ENCODE measurements at regions not wholly inside any gene's neighbourhood (a gene's known extent, or its start where the extent isn't known, plus 50 kb on each side); places are given as distances from the start of the nearest gene placed in this dataset.
"Not testable (repeated sequence)": the region's sequence is repeated elsewhere in the genome, so short reads cannot be mapped to it uniquely, and the experiment has no call there.

DNA sequence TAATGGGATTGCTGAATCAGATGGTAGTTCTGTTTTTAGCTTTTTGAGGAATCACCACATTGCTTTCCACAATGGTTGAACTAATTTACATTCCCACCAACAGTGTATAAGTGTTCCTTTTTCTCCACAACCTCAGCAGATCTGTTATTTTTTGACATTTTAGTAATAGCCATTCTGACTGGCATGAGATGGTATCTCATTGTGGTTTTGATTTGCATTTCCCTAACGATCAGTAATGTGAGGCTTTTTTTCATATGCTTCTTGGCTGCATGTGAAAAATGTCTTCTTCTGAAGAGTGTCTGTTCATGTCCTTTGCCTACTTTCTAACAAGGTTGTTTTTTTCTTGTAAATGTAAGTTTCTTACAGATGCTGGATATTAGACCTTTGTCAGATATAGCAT, 402.4 kb downstream of the MAT2B start:
- H3K9me3 Mint-ChIP-seq; H3K27ac Mint-ChIP-seq; H3K4me3 Mint-ChIP-seq; POLR2A ChIA-PET; H3K27me3 Mint-ChIP-seq; H3K4me1 Mint-ChIP-seq; ATAC-seq (ENCODE audit: low read depth); H3K36me3 Mint-ChIP-seq; DNase-seq: not testable (repeated sequence)

DNA sequence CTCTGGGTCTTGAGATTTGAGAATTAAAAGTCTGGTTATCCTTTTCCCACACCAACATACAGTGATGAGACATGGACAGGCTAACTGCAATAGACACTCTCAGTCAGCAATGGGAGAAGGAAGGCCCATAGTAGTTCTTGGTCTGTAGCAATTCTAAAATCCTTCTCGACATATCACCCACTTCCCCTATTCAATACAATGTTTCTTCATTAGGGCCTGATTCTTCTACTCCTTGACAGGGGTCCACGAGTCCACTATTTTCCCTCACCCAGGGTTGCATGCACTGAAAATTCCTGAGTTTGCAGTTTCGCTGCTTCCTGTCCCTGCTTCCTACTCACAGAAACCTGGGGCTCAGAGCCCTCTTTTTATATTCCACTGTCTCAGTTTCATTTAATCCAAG, 402.8 kb downstream of the MAT2B start:
- DNase-seq (no peak), ATAC-seq (ENCODE audit: low read depth) (no peak)
- Mint-ChIP-seq H3K4me1 (no peaks in the 10 kb centered on the region), H3K36me3 (no peaks in the 10 kb centered on the region), H3K9me3 (peaks cover 4% of the 10 kb centered on the region), H3K27me3 (no peaks in the 10 kb centered on the region), H3K4me3 (no peak overlapping the region), H3K27ac (no peak overlapping the region)
- POLR2A ChIA-PET = no interaction called here

DNA sequence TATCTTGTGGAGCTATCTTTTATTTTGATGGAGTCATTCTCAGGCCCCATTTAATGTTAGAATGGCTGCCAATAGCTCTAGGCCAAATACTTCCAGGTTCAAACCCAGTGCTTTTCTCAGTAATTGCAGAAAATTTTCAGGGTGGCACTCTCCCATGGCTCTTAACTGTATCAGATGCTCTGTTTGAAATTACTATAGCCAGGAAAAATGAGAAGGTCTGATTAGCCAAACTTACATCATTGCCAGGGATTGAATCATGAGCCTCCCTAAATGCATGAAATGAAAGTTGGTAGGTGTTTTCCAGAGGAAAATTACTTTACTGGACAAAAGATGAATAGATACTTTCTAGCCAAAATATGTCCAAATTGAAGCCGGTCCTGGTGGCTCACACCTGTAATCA, 404.8 kb downstream of the MAT2B start:
- H3K9me3 Mint-ChIP-seq = peaks cover 4% of the 10 kb centered on the region
- H3K4me3 Mint-ChIP-seq = no peak overlapping the region
- H3K36me3 Mint-ChIP-seq = no peaks in the 10 kb centered on the region
- DNase-seq (no peak), ATAC-seq (ENCODE audit: low read depth) (no peak)
- no peak overlapping the region for H3K27ac Mint-ChIP-seq
- H3K27me3 Mint-ChIP-seq = no peaks in the 10 kb centered on the region
- POLR2A ChIA-PET = no interaction called here
- no peaks in the 10 kb centered on the region for H3K4me1 Mint-ChIP-seq

DNA sequence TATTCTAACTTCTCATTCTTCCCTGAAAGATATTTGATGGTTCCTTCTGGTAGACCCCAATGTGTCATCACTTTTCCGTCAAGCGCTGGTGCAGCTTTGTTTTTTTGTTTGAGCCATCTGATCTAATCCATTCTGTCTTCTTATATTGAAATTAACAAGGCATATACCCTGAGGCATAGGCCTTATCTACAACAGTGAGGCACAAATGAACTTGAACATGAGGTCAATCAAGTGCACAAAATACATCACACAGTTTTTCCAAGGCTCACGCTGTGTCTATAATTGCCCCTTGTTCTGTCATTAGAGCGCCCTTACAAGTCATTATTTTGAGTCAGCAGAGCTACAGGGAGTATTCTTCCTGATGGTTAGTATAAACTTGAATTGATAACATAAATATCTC, 406.6 kb downstream of the MAT2B start:
- Mint-ChIP-seq H3K27me3 (no peaks in the 10 kb centered on the region), H3K27ac (no peak overlapping the region), H3K9me3 (peaks cover 4% of the 10 kb centered on the region), H3K4me1 (peaks cover 2% of the 10 kb centered on the region), H3K36me3 (no peaks in the 10 kb centered on the region), H3K4me3 (no peak overlapping the region)
- ATAC-seq (ENCODE audit: low read depth) (no peak), DNase-seq (no peak)
- POLR2A ChIA-PET = no interaction called here

DNA sequence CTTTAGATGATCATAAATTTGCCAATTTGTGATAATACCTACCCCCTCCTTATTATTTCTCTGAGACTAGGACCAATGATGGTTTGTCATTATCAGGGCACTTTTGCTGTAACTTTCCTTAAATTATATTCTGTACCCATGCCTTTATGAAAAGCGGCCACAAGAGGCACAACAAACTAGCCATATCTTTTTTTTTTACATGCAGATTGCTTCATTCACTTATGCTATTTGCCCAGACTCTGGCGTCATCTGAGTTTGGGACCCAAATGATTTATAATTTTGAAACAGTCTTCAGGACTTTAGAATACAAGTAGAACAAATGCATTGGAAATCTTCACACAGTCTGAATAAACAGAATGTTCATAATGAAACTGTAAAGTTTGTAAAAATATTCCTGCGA, 408.1 kb downstream of the MAT2B start:
- no peak overlapping the region for H3K4me3 Mint-ChIP-seq

DNA sequence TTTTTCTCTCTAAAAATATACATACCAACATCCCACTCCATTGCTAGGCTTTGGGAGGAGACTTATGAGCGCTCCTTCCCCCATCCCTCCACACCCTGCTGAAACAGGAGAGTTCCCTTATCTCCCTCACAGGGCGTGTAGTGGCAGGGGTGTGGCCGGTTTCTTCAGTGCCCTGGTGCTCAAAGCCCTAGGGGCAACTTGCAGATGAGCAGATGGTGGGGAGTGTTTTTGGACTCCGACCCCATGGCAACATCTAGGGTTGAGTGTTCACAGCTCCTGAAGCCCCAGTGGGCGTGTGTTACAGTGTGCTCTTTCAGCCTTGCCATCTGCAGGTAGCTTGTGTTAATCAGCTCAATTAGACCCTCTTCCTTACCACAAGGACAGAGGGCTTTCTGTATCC, 409.5 kb downstream of the MAT2B start:
- DNase-seq = no peak
- POLR2A ChIA-PET = no interaction called here
- ATAC-seq (ENCODE audit: low read depth) = no peak
- peaks cover 2% of the 10 kb centered on the region for H3K4me1 Mint-ChIP-seq
- no peaks in the 10 kb centered on the region for H3K36me3 Mint-ChIP-seq
- H3K27ac Mint-ChIP-seq = no peak overlapping the region
- no peaks in the 10 kb centered on the region for H3K27me3 Mint-ChIP-seq
- H3K4me3 Mint-ChIP-seq = no peak overlapping the region
- H3K9me3 Mint-ChIP-seq = peaks cover 8% of the 10 kb centered on the region

More for the DNA sequence above, 408.1 kb downstream of the MAT2B start:
- peaks cover 2% of the 10 kb centered on the region for H3K9me3 Mint-ChIP-seq
- H3K4me1 Mint-ChIP-seq = peaks cover 2% of the 10 kb centered on the region
- no peaks in the 10 kb centered on the region for H3K27me3 Mint-ChIP-seq
- H3K36me3 Mint-ChIP-seq = no peaks in the 10 kb centered on the region
- no peak for DNase-seq
- POLR2A ChIA-PET = no interaction called here
- H3K27ac Mint-ChIP-seq = no peak overlapping the region
- ATAC-seq (ENCODE audit: low read depth) = no peak

DNA sequence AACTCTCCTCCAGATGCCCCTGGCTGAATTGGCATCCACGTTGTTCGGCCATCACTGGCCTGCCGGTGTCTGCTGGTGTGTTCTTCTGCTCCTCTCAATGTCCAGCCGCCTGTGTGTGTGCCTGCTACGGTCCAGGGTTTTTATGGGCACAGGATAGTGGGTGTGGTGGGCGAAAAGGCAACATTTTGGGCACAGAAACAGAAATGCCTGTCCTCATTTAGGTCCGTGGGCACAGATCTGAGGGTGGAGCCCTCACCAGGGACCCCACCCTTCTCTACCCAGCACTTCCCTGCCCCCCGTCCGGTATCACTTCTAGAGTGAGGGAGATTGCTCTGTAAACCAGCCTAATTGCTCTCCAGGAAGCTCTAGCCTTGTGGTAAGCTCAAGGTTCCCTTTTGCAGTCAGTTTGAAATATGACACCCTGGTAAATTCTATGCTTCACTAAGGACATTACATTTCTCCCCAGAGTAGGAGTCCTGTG, 410.1 kb downstream of the MAT2B start:
- ATAC-seq (ENCODE audit: low read depth) (no peak), DNase-seq (no peak)
- no peaks in the 10 kb centered on the region for H3K27me3 Mint-ChIP-seq
- POLR2A ChIA-PET = no interaction called here
- H3K36me3 Mint-ChIP-seq = no peaks in the 10 kb centered on the region
- no peak overlapping the region for H3K4me3 Mint-ChIP-seq
- no peak overlapping the region for H3K27ac Mint-ChIP-seq
- H3K4me1 Mint-ChIP-seq = peaks cover 2% of the 10 kb centered on the region
- H3K9me3 Mint-ChIP-seq = peaks cover 8% of the 10 kb centered on the region

DNA sequence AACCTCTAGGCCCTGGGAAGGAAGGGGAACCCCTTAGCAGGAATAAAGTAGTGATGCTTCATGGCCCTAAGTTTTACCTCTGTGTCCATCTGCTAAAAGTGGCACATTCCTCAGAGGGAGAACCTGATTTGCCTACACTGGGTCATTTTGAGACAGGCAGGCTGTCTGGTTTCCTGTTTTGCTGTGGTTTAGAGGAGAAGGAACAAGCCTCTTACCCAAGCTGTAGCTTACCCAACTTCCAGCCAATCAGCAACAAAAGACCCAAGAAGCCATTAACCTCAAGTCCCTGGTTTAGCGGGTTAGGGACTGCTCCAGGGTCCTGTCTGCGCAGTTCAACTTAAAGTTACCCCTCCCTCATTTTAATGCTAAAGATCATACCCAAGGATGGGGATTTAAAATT, 411.0 kb downstream of the MAT2B start:
- Mint-ChIP-seq H3K27me3 (no peaks in the 10 kb centered on the region), H3K4me1 (peaks cover 2% of the 10 kb centered on the region), H3K36me3 (no peaks in the 10 kb centered on the region), H3K9me3 (peaks cover 8% of the 10 kb centered on the region), H3K4me3 (no peak overlapping the region), H3K27ac (no peak overlapping the region)
- DNase-seq = no peak
- ATAC-seq (ENCODE audit: low read depth) = peak; percentile 26
- POLR2A ChIA-PET = no interaction called here

DNA sequence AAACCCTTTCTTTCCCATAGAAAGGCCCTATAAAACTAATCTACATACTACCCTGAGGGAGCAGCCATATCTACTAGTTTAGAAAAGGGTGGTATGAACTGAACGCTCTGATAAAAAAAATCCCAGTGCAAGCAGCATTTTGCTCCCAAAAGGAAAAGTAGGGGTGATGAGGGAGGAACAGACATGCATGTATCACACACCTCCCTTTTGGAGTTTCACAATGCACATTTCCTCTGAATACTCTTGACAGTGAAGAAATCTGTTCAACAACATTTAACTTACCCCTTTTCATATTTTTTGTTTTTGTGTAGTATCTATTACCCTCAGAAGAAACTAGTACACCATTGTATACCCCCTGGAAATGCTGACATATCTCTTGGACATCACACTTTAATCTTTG, 411.4 kb downstream of the MAT2B start:
- POLR2A ChIA-PET = no interaction called here
- Mint-ChIP-seq H3K4me3 (no peak overlapping the region), H3K27me3 (no peaks in the 10 kb centered on the region), H3K36me3 (no peaks in the 10 kb centered on the region), H3K4me1 (peaks cover 2% of the 10 kb centered on the region), H3K27ac (no peak overlapping the region), H3K9me3 (peaks cover 8% of the 10 kb centered on the region)
- ATAC-seq (ENCODE audit: low read depth) (no peak), DNase-seq (no peak)

DNA sequence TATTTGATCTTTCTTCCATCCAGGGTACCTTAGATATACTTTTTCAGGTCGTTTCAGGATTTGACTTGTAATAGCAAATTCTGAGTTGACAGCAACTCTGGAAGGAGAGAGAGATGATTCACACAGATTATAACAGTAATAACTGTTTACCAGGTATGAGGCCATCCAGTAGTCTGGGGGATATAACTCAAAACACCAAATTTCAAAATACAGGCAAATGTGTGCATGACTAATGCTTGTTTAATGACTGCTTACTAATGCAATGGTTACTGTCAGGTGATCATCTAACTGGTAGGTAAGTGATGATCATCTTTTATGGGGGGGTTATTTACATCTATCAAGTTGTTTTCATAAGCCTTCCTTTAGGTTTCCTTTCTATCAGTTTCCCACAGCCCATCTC, 412.3 kb downstream of the MAT2B start:
- peaks cover 8% of the 10 kb centered on the region for H3K9me3 Mint-ChIP-seq
- no peaks in the 10 kb centered on the region for H3K27me3 Mint-ChIP-seq
- ATAC-seq (ENCODE audit: low read depth) (no peak), DNase-seq (no peak)
- no peaks in the 10 kb centered on the region for H3K36me3 Mint-ChIP-seq
- no peak overlapping the region for H3K27ac Mint-ChIP-seq
- POLR2A ChIA-PET = no interaction called here
- H3K4me3 Mint-ChIP-seq = no peak overlapping the region
- H3K4me1 Mint-ChIP-seq = peaks cover 2% of the 10 kb centered on the region

DNA sequence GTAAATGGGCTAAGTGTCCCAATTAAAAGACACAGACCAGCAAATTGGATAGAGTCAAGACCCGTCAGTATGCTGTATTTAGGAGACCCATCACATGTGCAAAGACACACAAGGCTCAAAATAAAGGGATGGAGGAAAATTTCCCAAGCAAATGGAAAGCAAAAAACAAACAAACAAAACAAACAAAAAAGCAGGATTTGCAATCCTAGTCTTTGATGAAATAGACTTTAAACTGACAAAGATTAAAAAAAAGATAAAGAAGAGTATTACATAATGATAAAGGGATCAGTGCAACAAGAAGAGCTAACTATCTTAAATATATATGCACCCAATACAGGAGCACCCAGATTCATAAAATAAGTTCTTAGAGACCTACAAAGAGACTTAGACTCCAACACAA, 429.6 kb downstream of the MAT2B start:
- H3K4me3 Mint-ChIP-seq; POLR2A ChIA-PET; DNase-seq; ATAC-seq (ENCODE audit: low read depth); H3K36me3 Mint-ChIP-seq; H3K27ac Mint-ChIP-seq; H3K27me3 Mint-ChIP-seq; H3K9me3 Mint-ChIP-seq; H3K4me1 Mint-ChIP-seq: not testable (repeated sequence)

DNA sequence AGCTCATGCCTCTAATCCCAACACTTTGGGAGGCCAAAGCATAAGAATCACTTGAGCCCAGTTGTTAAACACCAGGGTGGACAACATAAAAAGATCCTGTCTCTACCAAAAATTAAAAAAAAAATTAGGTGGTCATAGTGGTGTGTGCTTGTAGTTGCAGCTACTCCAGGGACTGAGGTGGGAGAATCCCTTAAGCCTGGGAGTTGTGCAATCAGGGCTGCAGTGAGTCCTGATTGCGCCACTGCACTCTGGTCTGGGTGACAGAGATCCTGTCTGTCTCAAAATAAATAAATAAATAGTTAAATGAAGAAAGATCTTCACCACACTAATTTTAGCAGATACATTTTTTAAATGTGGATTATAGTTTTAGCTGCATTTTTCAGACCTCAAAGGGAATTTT, 433.2 kb downstream of the MAT2B start:
- H3K36me3 Mint-ChIP-seq = no peaks in the 10 kb centered on the region
- H3K4me1 Mint-ChIP-seq = peaks cover 1% of the 10 kb centered on the region
- ATAC-seq (ENCODE audit: low read depth) (no peak), DNase-seq (no peak)
- POLR2A ChIA-PET = no interaction called here
- H3K27me3 Mint-ChIP-seq = no peaks in the 10 kb centered on the region
- H3K4me3 Mint-ChIP-seq = no peak overlapping the region
- no peak overlapping the region for H3K27ac Mint-ChIP-seq
- H3K9me3 Mint-ChIP-seq = peaks cover 8% of the 10 kb centered on the region

DNA sequence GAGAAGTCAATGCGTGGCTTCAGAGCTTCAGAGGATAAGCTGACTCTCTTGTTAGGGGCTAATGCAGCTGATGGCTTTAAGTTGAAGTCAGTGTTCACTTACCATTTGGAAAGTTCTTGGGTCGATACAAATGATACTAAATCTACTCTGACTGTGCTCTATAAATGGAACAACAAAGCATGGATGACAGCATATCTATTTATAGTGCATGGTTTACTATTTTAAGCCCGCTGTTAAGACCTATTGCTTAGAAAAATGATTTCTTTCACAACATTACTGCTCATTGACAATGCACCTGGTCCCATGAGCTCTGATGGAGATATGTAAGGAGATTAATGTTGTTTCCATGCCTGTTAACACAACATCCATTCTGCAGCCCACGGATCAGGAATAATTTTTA, 435.7 kb downstream of the MAT2B start:
- Mint-ChIP-seq H3K4me1 (peaks cover 1% of the 10 kb centered on the region), H3K4me3 (no peak overlapping the region), H3K27me3 (no peaks in the 10 kb centered on the region), H3K36me3 (no peaks in the 10 kb centered on the region), H3K9me3 (peaks cover 3% of the 10 kb centered on the region), H3K27ac (no peak overlapping the region)
- DNase-seq = no peak
- POLR2A ChIA-PET = no interaction called here
- ATAC-seq (ENCODE audit: low read depth) = no peak

DNA sequence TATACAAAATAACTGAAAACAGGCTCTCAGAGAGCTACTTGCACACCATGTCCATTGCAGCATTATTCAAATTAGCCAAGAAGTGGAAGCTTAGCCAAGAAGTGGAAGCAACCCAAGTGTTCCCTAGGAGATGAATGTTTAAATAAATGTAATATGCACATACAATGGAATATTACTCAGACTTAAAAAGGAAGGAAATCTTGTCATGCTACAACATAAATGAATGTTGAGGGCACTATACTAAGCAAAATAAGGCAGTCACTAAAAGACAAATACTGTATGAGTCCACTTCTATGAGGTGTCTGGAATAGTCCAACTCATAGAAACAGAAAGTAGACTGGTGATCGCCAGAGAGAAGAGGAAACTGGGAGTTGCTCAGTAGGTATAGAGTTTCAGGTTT, 438.1 kb downstream of the MAT2B start:
- POLR2A ChIA-PET = no interaction called here
- H3K36me3 Mint-ChIP-seq = no peaks in the 10 kb centered on the region
- no peak overlapping the region for H3K4me3 Mint-ChIP-seq
- no peaks in the 10 kb centered on the region for H3K27me3 Mint-ChIP-seq
- H3K27ac Mint-ChIP-seq = no peak overlapping the region
- ATAC-seq (ENCODE audit: low read depth) (no peak), DNase-seq (no peak)
- H3K9me3 Mint-ChIP-seq = peaks cover 3% of the 10 kb centered on the region
- peaks cover 1% of the 10 kb centered on the region for H3K4me1 Mint-ChIP-seq

DNA sequence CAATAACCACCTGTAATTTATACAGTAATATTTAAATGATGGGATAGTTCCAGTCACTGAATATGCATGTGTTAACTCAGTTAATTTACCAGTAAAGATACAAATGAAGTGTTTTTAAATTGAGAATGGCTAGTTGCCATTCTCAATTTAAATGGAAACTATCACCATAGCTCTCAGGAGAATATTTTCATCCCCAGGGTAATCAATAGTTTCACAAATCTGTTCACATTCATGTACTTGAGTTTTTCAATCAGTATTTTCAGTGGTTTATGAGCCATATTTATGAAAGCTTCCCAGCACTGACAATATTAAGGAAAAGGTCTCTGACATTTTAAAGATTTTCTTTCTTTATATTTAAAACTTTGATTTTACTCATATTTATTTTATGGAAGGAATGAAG, 439.3 kb downstream of the MAT2B start:
- Mint-ChIP-seq H3K27ac (no peak overlapping the region), H3K9me3 (peaks cover 3% of the 10 kb centered on the region), H3K4me1 (peaks cover 1% of the 10 kb centered on the region), H3K4me3 (no peak overlapping the region), H3K27me3 (no peaks in the 10 kb centered on the region), H3K36me3 (no peaks in the 10 kb centered on the region)
- DNase-seq = no peak
- no peak for ATAC-seq (ENCODE audit: low read depth)
- POLR2A ChIA-PET = no interaction called here

Measured in activated naive CD8-positive, alpha-beta T cell treated with anti-CD3 and anti-CD28 coated beads, Interleukin-2, amount 10 ng/mL, durations not matched to agents 7 days and 5 days (primary cell).